WERI-Rb-1 (cell line): ENCODE measurements at regions not wholly inside any gene's neighbourhood (a gene's known extent, or its start where the extent isn't known, plus 50 kb on each side); places are given as distances from the start of the nearest gene placed in this dataset.

Experiments
- DNase-seq: peaks from one replicate; pipeline ENCODE4 v3.0.0-alpha.2; 2020
- H3K27ac ChIP-seq: fragments of 250-450 bp; sonication (Bioruptor Pico); 2 replicates; pipeline ENCODE4 v1.5.1; 2020; ENCODE audit warnings: mild to moderate bottlenecking, moderate library complexity
- H3K27me3 ChIP-seq: fragments of 250-450 bp; sonication (Bioruptor Pico); 2 replicates; pipeline ENCODE4 v1.5.1; 2021; ENCODE audit warnings: mild to moderate bottlenecking, low read depth, moderate library complexity; ENCODE audit not compliant: insufficient read depth, severe bottlenecking
- H3K36me3 ChIP-seq: fragments of 250-450 bp; sonication (Bioruptor Pico); 2 replicates; pipeline ENCODE4 v1.5.1; 2020; ENCODE audit warnings: mild to moderate bottlenecking, moderate library complexity
- H3K4me3 ChIP-seq: 2 replicates; pipeline ENCODE4 v1.5.1; 2011; ENCODE audit warnings: low read depth, mild to moderate bottlenecking, control low read depth, low read length
- H3K9me3 ChIP-seq: fragments of 250-450 bp; sonication (Bioruptor Pico); 2 replicates; pipeline ENCODE4 v1.5.1; 2021; ENCODE audit warnings: mild to moderate bottlenecking, moderate library complexity; ENCODE audit not compliant: severe bottlenecking
- TF ChIP-seq, protein P1 (sequence below): IDR thresholded peaks from 2 replicates; pipeline ENCODE4 v1.5.1; 2011; ENCODE audit warnings: low read depth, mild to moderate bottlenecking, control low read depth, inconsistent platforms, low read length

DNA sequence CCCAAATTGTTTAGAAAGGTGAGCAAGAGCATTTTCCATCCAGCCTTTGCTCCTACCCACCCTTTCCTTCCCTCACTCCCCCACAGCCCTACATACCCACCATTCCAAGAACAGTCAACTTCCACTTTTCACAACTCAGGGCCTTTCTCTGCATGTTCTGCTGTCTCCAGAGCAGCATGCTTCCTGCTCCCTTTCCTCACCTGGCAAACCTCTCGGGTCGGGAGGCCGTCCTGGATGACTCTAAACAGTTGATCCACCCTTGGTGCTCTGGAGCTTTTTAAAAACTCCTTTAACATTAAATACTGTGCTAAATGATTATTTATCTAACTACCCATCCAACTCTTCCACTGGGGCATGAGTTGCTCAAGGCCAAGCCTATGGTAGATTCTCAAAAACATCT is 200.6 kb downstream of the SETD4 start:
- TF ChIP-seq, protein P1, sequence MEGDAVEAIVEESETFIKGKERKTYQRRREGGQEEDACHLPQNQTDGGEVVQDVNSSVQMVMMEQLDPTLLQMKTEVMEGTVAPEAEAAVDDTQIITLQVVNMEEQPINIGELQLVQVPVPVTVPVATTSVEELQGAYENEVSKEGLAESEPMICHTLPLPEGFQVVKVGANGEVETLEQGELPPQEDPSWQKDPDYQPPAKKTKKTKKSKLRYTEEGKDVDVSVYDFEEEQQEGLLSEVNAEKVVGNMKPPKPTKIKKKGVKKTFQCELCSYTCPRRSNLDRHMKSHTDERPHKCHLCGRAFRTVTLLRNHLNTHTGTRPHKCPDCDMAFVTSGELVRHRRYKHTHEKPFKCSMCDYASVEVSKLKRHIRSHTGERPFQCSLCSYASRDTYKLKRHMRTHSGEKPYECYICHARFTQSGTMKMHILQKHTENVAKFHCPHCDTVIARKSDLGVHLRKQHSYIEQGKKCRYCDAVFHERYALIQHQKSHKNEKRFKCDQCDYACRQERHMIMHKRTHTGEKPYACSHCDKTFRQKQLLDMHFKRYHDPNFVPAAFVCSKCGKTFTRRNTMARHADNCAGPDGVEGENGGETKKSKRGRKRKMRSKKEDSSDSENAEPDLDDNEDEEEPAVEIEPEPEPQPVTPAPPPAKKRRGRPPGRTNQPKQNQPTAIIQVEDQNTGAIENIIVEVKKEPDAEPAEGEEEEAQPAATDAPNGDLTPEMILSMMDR: no peak
- Histone ChIP-seq H3K27ac (no peak overlapping the region), H3K9me3 (no peaks in the 10 kb centered on the region), H3K27me3 (peaks cover 92% of the 10 kb centered on the region), H3K36me3 (no peaks in the 10 kb centered on the region), H3K4me3 (no peak overlapping the region)
- no peak for DNase-seq

DNA sequence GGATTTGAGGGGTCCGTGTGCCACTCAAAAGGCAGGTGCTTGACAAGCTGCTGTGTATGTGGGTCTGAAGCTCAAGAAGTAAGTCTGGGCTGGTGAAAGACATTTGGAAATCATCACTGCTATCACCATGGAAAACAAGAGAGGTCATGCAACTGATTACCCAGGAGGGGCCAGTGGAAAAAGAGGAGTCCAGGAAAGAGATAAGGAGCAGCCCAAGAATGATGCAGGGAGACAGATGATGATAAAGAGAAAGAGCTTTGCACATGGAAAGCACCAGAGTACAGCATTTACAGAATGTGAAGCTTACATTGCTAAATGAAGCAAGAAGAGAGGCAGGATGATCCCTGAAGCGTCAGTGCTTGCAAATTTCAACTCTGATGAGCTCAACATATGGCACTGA is 203.2 kb downstream of the SETD4 start:
- no peaks in the 10 kb centered on the region for H3K36me3 ChIP-seq
- no peak for DNase-seq
- H3K27ac ChIP-seq: no peak overlapping the region
- H3K27me3 ChIP-seq: peaks cover 97% of the 10 kb centered on the region
- TF ChIP-seq, protein P1: no peak
- no peaks in the 10 kb centered on the region for H3K9me3 ChIP-seq
- no peak overlapping the region for H3K4me3 ChIP-seq

DNA sequence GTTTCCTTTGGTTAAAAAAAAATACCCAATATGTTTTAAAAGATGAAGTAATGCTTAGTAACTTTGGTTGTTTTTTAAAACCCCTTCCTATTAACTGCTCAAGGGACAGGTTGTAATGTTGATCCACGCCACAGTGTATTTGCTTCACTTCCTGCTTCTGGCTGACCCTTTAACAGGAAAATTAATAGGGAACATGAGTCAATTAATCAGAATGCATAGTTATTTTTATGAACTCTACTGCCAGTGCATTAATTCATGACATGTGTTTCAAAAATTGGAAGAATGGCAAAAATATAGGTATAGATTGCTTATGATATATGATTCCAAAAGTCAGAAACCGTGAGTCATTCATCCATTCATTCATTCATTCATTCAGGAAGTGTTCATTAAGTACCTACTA is 204.8 kb downstream of the SETD4 start:
- Histone ChIP-seq H3K27ac (no peak overlapping the region), H3K36me3 (no peaks in the 10 kb centered on the region), H3K9me3 (no peaks in the 10 kb centered on the region), H3K4me3 (no peak overlapping the region), H3K27me3 (peaks cover 97% of the 10 kb centered on the region)
- DNase-seq: no peak
- TF ChIP-seq, protein P1: no peak

DNA sequence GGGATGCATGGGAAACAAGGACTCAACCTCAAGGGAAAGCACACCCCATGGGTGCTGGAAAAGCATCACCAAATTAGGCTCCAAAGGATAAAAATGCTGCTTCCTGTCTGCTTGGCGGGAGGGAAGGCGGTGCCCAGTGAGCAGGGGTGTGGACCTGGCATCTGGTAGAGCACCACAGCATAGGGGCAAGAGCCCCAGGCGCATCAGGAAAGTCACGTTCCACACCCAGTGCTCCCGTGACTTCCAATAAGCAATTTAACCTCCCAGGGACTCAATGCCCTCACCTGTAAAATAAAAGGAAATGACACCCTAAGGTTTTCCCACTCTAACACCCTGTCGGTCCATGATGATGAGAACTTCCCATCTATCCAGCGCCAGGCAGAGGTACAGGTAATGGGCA is 206.0 kb downstream of the SETD4 start:
- H3K27me3 ChIP-seq: peaks cover 97% of the 10 kb centered on the region
- no peak for DNase-seq
- H3K4me3 ChIP-seq: no peak overlapping the region
- H3K9me3 ChIP-seq: no peaks in the 10 kb centered on the region
- TF ChIP-seq, protein P1: no peak
- no peak overlapping the region for H3K27ac ChIP-seq
- H3K36me3 ChIP-seq: no peaks in the 10 kb centered on the region

DNA sequence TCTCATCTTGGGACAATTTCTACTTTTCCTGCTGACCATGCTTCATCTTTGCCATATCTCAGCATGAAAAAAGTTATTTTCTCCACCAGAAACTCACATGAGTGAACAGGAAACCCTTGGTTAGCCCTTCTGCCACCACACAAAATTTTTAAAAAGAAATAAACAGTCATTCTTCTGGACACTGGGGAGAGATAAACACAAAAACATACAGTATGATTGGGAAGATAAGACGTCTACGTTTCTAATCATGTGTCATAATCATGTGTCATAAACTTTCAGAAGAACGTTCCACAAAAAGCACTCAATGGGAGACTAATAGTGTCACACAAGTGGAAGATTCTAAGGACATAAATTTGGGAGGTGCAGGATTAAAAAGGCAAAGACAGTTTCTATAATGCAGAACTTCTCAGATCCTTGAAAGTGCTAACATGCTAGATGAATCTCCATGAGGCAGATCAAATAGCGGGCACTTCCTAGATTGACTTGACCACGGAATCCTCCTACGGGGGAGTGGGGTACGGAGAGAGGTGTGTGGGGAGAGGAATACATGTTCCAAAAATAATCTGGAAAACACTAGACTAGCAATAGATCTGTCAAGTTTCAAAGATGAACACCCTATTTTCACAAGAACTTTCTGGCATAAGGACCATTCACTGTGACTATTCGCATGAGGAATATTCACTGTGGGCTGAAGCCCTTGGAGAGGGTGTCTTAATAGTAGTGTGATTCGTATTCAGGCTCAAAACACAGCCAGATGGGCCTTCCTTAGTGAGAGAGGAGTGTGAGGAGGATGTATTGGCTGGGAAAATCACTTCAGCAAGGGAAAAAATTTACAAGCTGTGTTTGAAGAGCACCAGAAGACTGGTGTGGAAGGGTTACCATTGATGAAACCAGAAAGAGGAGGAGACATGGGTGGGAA is 206.7 kb downstream of the SETD4 start:
- H3K36me3 ChIP-seq: no peaks in the 10 kb centered on the region
- TF ChIP-seq, protein P1: no peak
- H3K9me3 ChIP-seq: no peaks in the 10 kb centered on the region
- peaks cover 97% of the 10 kb centered on the region for H3K27me3 ChIP-seq
- H3K4me3 ChIP-seq: no peak overlapping the region
- DNase-seq: no peak
- H3K27ac ChIP-seq: no peak overlapping the region

DNA sequence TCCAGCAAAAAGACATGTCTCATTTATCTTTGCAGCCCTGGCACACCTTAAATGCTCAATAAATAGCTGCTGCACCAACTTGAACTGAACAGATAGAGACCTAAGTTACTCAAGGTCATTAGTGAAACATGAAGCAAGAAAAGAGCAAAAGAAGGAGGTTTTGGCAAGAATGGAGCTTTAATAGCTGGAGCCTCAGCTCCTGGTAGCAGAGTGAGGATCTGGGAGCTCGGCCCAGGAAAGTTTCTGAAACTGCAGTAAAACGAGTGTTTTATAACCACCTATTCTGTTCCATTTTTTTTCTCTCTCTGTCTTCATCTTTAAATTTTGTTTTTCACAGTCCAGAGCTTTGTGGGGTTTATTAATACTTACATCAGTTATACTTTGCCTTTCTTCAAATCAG is 207.5 kb downstream of the SETD4 start:
- H3K36me3 ChIP-seq: no peaks in the 10 kb centered on the region
- H3K27me3 ChIP-seq: peaks cover 94% of the 10 kb centered on the region
- H3K4me3 ChIP-seq: no peak overlapping the region
- TF ChIP-seq, protein P1: no peak
- DNase-seq: no peak
- H3K27ac ChIP-seq: no peak overlapping the region
- H3K9me3 ChIP-seq: no peaks in the 10 kb centered on the region
